Activated naive CD8-positive, alpha-beta T cell treated with anti-CD3 and anti-CD28 coated beads, Interleukin-2, amount 50 U/mL, for 24 hours (primary cell): ENCODE measurements at regions not wholly inside any gene's neighbourhood (a gene's known extent, or its start where the extent isn't known, plus 50 kb on each side); places are given as distances from the start of the nearest gene placed in this dataset.

ENCODE experiments used
- ATAC-seq: fragments of 150-1000 bp; cut with Tn5 transposase; one replicate; pipeline ENCODE4 v1.10.0; 2021
- DNase-seq: peaks from one replicate; pipeline ENCODE4 v3.0.0; 2021
- H3K27ac Mint-ChIP-seq: one replicate; pipeline ENCODE4 v1.8.0; 2021; ENCODE audit warnings: mild to moderate bottlenecking, mixed read lengths
- H3K27me3 Mint-ChIP-seq: one replicate; pipeline ENCODE4 v1.8.0; 2021; ENCODE audit warnings: mixed read lengths
- H3K36me3 Mint-ChIP-seq: one replicate; pipeline ENCODE4 v1.8.0; 2021; ENCODE audit warnings: low read depth, mixed read lengths
- H3K4me1 Mint-ChIP-seq: one replicate; pipeline ENCODE4 v1.8.0; 2021; ENCODE audit warnings: mixed read lengths
- H3K4me3 Mint-ChIP-seq: one replicate; pipeline ENCODE4 v1.8.0; 2021; ENCODE audit warnings: mild to moderate bottlenecking, moderate library complexity, mixed read lengths
- H3K9me3 Mint-ChIP-seq: one replicate; pipeline ENCODE4 v1.8.0; 2021; ENCODE audit warnings: mixed read lengths

- ATAC-seq, result peak; percentile 62
- Mint-ChIP-seq H3K27ac (peak overlapping the region; percentile 33), H3K36me3 (peaks cover 14% of the 10 kb centered on the region), H3K9me3 (peaks cover 22% of the 10 kb centered on the region), H3K27me3 (no peaks in the 10 kb centered on the region), H3K4me3 (no peak overlapping the region), H3K4me1 (peaks cover 46% of the 10 kb centered on the region)
- no peak for DNase-seq
Measured at GRCh38 chr18:70671889-70672565, 383.2 kb downstream of the SOCS6 start.

GRCh38 chr18:70666936-70667335 lies 378.1 kb downstream of the SOCS6 start:
- peaks cover 17% of the 10 kb centered on the region for H3K9me3 Mint-ChIP-seq
- DNase-seq (no peak), ATAC-seq (no peak)
- no peaks in the 10 kb centered on the region for H3K27me3 Mint-ChIP-seq
- H3K36me3 Mint-ChIP-seq, result peaks cover 10% of the 10 kb centered on the region
- H3K4me1 Mint-ChIP-seq, result peaks cover 41% of the 10 kb centered on the region
- no peak overlapping the region for H3K4me3 Mint-ChIP-seq
- H3K27ac Mint-ChIP-seq, result no peak overlapping the region

GRCh38 chr18:70663141-70663540 lies 374.3 kb downstream of the SOCS6 start:
- no peak for ATAC-seq
- DNase-seq, result no peak
- Mint-ChIP-seq H3K9me3 (no peaks in the 10 kb centered on the region), H3K36me3 (no peaks in the 10 kb centered on the region), H3K4me3 (peak overlapping the region; percentile 51), H3K27me3 (no peaks in the 10 kb centered on the region), H3K27ac (peak overlapping the region; percentile 50), H3K4me1 (peaks cover 53% of the 10 kb centered on the region)

DNA sequence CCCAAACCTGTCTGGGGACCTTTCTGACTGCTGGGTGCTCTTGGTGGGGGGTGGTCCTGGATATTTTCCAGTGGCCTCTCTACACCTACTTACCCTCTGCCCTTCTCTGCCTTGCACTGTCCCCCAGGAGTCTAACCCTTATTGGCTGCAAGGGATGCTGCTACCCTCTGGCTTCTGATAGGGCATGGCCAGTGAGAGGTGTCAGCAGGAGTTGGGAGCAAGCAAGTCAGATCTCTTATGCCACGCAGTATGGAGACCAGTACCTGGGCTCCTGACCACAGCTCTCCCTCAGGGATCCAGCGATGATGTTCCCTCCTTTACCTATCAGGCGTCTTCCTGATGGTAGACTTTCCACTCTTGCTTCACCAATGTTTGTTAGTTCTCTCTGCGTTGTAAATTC lies 373.7 kb downstream of the SOCS6 start:
- no peaks in the 10 kb centered on the region for H3K36me3 Mint-ChIP-seq
- H3K27ac Mint-ChIP-seq, result peak overlapping the region; percentile 50
- H3K9me3 Mint-ChIP-seq, result no peaks in the 10 kb centered on the region
- H3K4me3 Mint-ChIP-seq, result peak overlapping the region; percentile 51
- H3K4me1 Mint-ChIP-seq, result peaks cover 54% of the 10 kb centered on the region
- ATAC-seq (peak; percentile 18), DNase-seq (no peak)
- no peaks in the 10 kb centered on the region for H3K27me3 Mint-ChIP-seq

- H3K27ac Mint-ChIP-seq, result peak overlapping the region; percentile 49
- no peaks in the 10 kb centered on the region for H3K36me3 Mint-ChIP-seq
- peaks cover 50% of the 10 kb centered on the region for H3K4me1 Mint-ChIP-seq
- peaks cover 3% of the 10 kb centered on the region for H3K9me3 Mint-ChIP-seq
- DNase-seq (peak; percentile 26), ATAC-seq (peak; percentile 88)
- peak overlapping the region; percentile 68 for H3K4me3 Mint-ChIP-seq
- H3K27me3 Mint-ChIP-seq, result no peaks in the 10 kb centered on the region
Measured at GRCh38 chr18:70659036-70659925, 370.4 kb downstream of the SOCS6 start.

- Mint-ChIP-seq H3K4me3 (no peak overlapping the region), H3K9me3 (peaks cover 17% of the 10 kb centered on the region), H3K36me3 (peaks cover 6% of the 10 kb centered on the region), H3K4me1 (peaks cover 19% of the 10 kb centered on the region), H3K27me3 (no peaks in the 10 kb centered on the region), H3K27ac (no peak overlapping the region)
- DNase-seq (no peak), ATAC-seq (no peak)
Measured at GRCh38 chr18:70653671-70654070, 364.8 kb downstream of the SOCS6 start.

DNA sequence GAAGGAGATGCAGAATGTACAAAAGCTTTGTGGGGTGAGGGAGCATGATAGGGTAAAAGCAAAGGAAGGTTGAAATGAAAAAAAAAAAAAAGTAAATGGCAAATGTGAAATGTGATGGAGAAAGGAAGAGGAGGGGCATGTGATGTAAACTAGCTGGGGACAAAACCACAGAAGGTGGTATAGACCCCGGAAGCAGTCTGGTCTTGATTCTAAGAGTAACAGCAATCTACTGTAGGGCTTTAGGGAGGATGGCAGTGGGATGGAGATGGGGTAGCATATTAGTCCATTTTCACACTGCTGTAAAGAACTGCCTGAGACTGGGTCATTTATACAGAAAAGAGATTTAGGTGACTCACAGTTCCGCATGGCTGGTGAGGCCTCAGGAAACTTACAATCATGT lies 362.0 kb downstream of the SOCS6 start:
- peaks cover 17% of the 10 kb centered on the region for H3K9me3 Mint-ChIP-seq
- peaks cover 6% of the 10 kb centered on the region for H3K36me3 Mint-ChIP-seq
- no peak for DNase-seq
- no peak overlapping the region for H3K4me3 Mint-ChIP-seq
- peak overlapping the region; percentile 58 for H3K27ac Mint-ChIP-seq
- peaks cover 22% of the 10 kb centered on the region for H3K4me1 Mint-ChIP-seq
- no peaks in the 10 kb centered on the region for H3K27me3 Mint-ChIP-seq
- no peak for ATAC-seq

- Mint-ChIP-seq H3K36me3 (peaks cover 6% of the 10 kb centered on the region), H3K4me1 (peaks cover 28% of the 10 kb centered on the region), H3K9me3 (peaks cover 14% of the 10 kb centered on the region), H3K27ac (no peak overlapping the region), H3K27me3 (no peaks in the 10 kb centered on the region), H3K4me3 (no peak overlapping the region)
- ATAC-seq (no peak), DNase-seq (no peak)
Measured at GRCh38 chr18:70649683-70650082, 360.8 kb downstream of the SOCS6 start.

DNA sequence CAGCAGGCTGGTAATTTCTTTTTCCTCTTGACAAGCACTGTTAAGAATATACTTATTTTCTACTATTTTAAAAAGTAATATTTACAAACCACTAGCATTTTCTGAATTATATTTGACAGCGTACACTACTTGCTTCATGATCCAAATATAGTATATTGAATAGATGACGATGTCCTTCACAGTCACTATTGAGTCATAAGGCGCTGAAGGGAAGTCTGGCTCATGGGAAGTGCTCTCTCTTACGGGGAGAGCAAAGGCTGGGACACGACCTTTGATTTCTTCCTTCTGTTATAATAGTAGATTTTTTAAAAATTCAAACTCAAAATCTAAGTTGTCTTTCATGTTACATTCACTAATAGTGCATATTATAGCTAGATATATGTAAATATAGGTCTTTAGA lies 357.1 kb downstream of the SOCS6 start:
- Mint-ChIP-seq H3K4me3 (no peak overlapping the region), H3K27ac (no peak overlapping the region), H3K36me3 (peaks cover 4% of the 10 kb centered on the region), H3K27me3 (no peaks in the 10 kb centered on the region), H3K4me1 (peaks cover 34% of the 10 kb centered on the region), H3K9me3 (peaks cover 4% of the 10 kb centered on the region)
- peak; percentile 41 for ATAC-seq
- no peak for DNase-seq

DNA sequence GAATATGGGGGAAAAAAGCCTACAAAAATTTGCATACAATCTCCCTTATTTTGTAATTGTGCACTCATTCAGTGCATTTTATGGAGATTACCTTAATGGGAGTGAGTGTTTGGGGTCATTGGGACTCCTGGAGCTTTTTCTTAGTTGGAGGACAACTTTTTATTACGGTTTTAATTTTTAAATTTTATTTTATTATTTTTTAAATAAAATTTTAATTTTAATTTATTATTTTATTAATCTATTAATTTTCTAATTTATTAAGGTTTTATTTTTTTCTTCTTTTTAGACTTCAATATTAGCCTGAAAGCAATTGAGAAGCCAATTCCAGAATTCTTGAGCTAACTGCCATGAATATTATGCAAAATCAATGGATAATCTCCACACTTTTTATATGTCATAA lies 355.0 kb downstream of the SOCS6 start:
- Mint-ChIP-seq H3K9me3 (no peaks in the 10 kb centered on the region), H3K27ac (no peak overlapping the region), H3K4me1 (peaks cover 29% of the 10 kb centered on the region), H3K4me3 (no peak overlapping the region), H3K36me3 (peaks cover under 1% of the 10 kb centered on the region), H3K27me3 (no peaks in the 10 kb centered on the region)
- DNase-seq (no peak), ATAC-seq (no peak)

DNA sequence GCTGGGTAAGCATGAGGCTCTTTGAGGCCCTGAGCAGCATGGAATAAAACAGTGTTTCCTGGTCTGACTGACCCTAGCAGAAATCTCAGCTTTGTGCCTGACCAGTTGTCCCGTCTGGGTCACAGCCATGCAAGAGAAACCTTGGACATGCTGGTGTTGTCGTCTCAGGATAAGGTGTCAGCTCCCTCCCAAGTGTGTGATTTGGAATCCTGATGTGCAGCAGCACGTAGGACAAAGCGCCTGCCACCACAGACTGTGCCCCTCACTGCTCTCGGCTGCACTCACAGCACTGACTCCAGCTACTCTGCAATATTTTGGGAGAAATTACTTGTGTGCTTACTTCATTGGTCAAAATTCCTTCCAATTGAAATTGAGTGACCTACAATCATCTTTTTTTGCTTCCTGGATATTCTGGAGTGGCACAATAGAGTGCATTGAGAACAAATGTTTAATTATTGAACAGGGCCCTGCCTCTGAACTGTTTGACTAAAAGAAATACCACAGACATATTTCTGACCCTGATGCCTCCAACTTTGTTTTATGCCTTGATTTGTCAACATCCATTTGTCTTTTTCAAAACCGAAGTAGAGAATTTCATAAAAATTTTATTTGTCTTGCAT lies 352.4 kb downstream of the SOCS6 start:
- Mint-ChIP-seq H3K4me1 (peaks cover 21% of the 10 kb centered on the region), H3K36me3 (no peaks in the 10 kb centered on the region), H3K4me3 (no peak overlapping the region), H3K27ac (peak overlapping the region; percentile 41), H3K9me3 (peaks cover 4% of the 10 kb centered on the region), H3K27me3 (no peaks in the 10 kb centered on the region)
- ATAC-seq (no peak), DNase-seq (no peak)

GRCh38 chr18:70640336-70640887 lies 351.6 kb downstream of the SOCS6 start:
- H3K4me3 Mint-ChIP-seq, result peak overlapping the region; percentile 50
- peaks cover 4% of the 10 kb centered on the region for H3K9me3 Mint-ChIP-seq
- peaks cover 17% of the 10 kb centered on the region for H3K4me1 Mint-ChIP-seq
- no peaks in the 10 kb centered on the region for H3K36me3 Mint-ChIP-seq
- H3K27ac Mint-ChIP-seq, result peak overlapping the region; percentile 53
- H3K27me3 Mint-ChIP-seq, result no peaks in the 10 kb centered on the region
- no peak for DNase-seq
- ATAC-seq, result no peak

GRCh38 chr18:70636991-70637390 lies 348.1 kb downstream of the SOCS6 start:
- Mint-ChIP-seq H3K27me3 (no peaks in the 10 kb centered on the region), H3K36me3 (no peaks in the 10 kb centered on the region), H3K4me3 (no peak overlapping the region), H3K27ac (no peak overlapping the region), H3K9me3 (peaks cover 4% of the 10 kb centered on the region), H3K4me1 (peaks cover 20% of the 10 kb centered on the region)
- DNase-seq (no peak), ATAC-seq (peak; percentile 46)

DNA sequence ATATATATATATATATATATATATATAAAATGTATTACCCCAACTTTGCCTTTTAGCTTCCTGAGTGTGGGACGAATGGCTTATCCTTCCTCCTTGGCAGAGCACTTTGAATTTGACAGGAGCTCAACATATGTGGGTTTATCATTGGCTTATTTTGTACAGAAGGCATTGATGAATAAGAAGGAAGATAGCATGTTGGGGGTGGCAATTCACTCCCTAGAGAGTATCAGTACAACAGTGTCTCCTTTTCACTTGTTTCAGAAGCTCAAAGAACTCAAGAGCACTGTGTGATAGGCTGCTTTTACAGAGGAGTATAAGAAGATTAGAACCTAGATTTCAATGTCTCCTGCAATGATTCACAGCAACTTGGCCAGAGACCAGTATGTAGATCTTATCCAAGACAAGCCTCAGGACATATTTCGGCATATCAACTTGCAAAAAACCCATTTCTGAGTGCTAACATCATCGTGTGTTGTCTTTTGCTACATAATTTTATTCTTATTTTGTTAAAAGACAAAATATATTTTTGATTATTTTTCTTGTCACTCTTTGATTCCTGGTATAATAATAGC lies 345.8 kb downstream of the SOCS6 start:
- H3K4me1 Mint-ChIP-seq, result peaks cover 23% of the 10 kb centered on the region
- no peaks in the 10 kb centered on the region for H3K27me3 Mint-ChIP-seq
- ATAC-seq (no peak), DNase-seq (no peak)
- no peak overlapping the region for H3K4me3 Mint-ChIP-seq
- no peak overlapping the region for H3K27ac Mint-ChIP-seq
- peaks cover 7% of the 10 kb centered on the region for H3K9me3 Mint-ChIP-seq
- no peaks in the 10 kb centered on the region for H3K36me3 Mint-ChIP-seq
